ENCODE measurements at regions not wholly inside any gene's neighbourhood (a gene's known extent, or its start where the extent isn't known, plus 50 kb on each side); places are given as distances from the start of the nearest gene placed in this dataset.

GRCh38 chr6:85023721-85024120, 259.3 kb upstream of the TBX18 start:
- no peaks in the 10 kb centered on the region for H3K27me3 Mint-ChIP-seq
- no CpG with 5 or more reads among the region's 2 CpGs for WGBS (ENCODE audit: insufficient coverage)
- H3K4me3 Mint-ChIP-seq = no peak overlapping the region
- no peaks in the 10 kb centered on the region for H3K36me3 ChIP-seq (replicated peaks in 1 of 2; ENCODE audit: control extremely low read depth in 1 of 2, control insufficient read depth in 1 of 2, extremely low read depth in 1 of 2, insufficient read depth in 2 of 2, low read length in 1 of 2)
- no peaks in the 10 kb centered on the region for H3K79me2 ChIP-seq (ENCODE audit: control insufficient read depth, insufficient read depth, low read length)
- H3K4me1 Mint-ChIP-seq = no peaks in the 10 kb centered on the region
- no peaks in the 10 kb centered on the region for H3K9me3 ChIP-seq (ENCODE audit: control extremely low read depth in 1 of 3, control insufficient read depth in 2 of 3, insufficient read depth in 1 of 3, low read length in 2 of 3)
- no peak overlapping the region for H3K9ac ChIP-seq (ENCODE audit: low read length)
- CTCF ChIA-PET = no interaction called here
- H3K4me2 ChIP-seq (replicated peaks; ENCODE audit: low read depth, low read length, poor library complexity, severe bottlenecking) = no peak overlapping the region
- no peak overlapping the region for H3K27ac ChIP-seq (ENCODE audit: low read length in 2 of 2)
- intact Hi-C loops (cut with micrococcal nuclease) = no loop called here
- ATAC-seq (ENCODE audit: low read depth) (no peak), DNase-seq (no peak)
- POLR2A ChIA-PET = no interaction called here
- H3K27ac Mint-ChIP-seq = no peak overlapping the region
- no peaks in the 10 kb centered on the region for H4K20me1 ChIP-seq (ENCODE audit: control insufficient read depth, insufficient read depth, low read length, poor library complexity, severe bottlenecking)
- H3K27me3 ChIP-seq (replicated peaks in 1 of 4; ENCODE audit: control extremely low read depth in 1 of 4, control insufficient read depth in 3 of 4, insufficient read depth in 4 of 4, low read length in 3 of 4) = no peaks in the 10 kb centered on the region
- H2AFZ ChIP-seq (ENCODE audit: insufficient read depth, low read depth, low read length, poor library complexity, severe bottlenecking) = no peak overlapping the region
- H3K9me3 Mint-ChIP-seq (ENCODE audit: insufficient read depth) = no peaks in the 10 kb centered on the region
- no peak for TF ChIP-seq EZH2 (IDR thresholded peaks at IDR 0.05; ENCODE audit: borderline replicate concordance, insufficient read depth, low read depth, low read length, poor library complexity, severe bottlenecking)
- TF ChIP-seq CTCF (IDR thresholded peaks at IDR 0.05) = no peak
- no peak overlapping the region for H3K4me3 ChIP-seq (ENCODE audit: control extremely low read depth in 1 of 5, extremely low read depth in 1 of 5, insufficient read depth in 1 of 5, low read depth in 2 of 5, low read length in 4 of 5)
- H3K4me1 ChIP-seq (ENCODE audit: control insufficient read depth in 2 of 2, insufficient read depth in 2 of 2, low read length in 2 of 2) = no peaks in the 10 kb centered on the region

GRCh38 chr6:85017352-85017751, 253.0 kb upstream of the TBX18 start:
- Histone ChIP-seq H3K4me2 (replicated peaks; ENCODE audit: low read depth, low read length, poor library complexity, severe bottlenecking) (no peak overlapping the region), H3K27ac (ENCODE audit: low read length in 2 of 2) (no peak overlapping the region), H3K4me3 (ENCODE audit: control extremely low read depth in 1 of 5, extremely low read depth in 1 of 5, insufficient read depth in 1 of 5, low read depth in 2 of 5, low read length in 4 of 5) (no peak overlapping the region), H3K36me3 (replicated peaks in 1 of 2; ENCODE audit: control extremely low read depth in 1 of 2, control insufficient read depth in 1 of 2, extremely low read depth in 1 of 2, insufficient read depth in 2 of 2, low read length in 1 of 2) (no peaks in the 10 kb centered on the region), H4K20me1 (ENCODE audit: control insufficient read depth, insufficient read depth, low read length, poor library complexity, severe bottlenecking) (no peaks in the 10 kb centered on the region), H3K4me1 (ENCODE audit: control insufficient read depth in 2 of 2, insufficient read depth in 2 of 2, low read length in 2 of 2) (no peaks in the 10 kb centered on the region), H3K9me3 (ENCODE audit: control extremely low read depth in 1 of 3, control insufficient read depth in 2 of 3, insufficient read depth in 1 of 3, low read length in 2 of 3) (no peaks in the 10 kb centered on the region), H3K79me2 (ENCODE audit: control insufficient read depth, insufficient read depth, low read length) (no peaks in the 10 kb centered on the region), H2AFZ (ENCODE audit: insufficient read depth, low read depth, low read length, poor library complexity, severe bottlenecking) (no peak overlapping the region), H3K9ac (ENCODE audit: low read length) (no peak overlapping the region), H3K27me3 (replicated peaks in 1 of 4; ENCODE audit: control extremely low read depth in 1 of 4, control insufficient read depth in 3 of 4, insufficient read depth in 4 of 4, low read length in 3 of 4) (no peaks in the 10 kb centered on the region)
- DNase-seq = no peak
- Mint-ChIP-seq H3K9me3 (ENCODE audit: insufficient read depth) (no peaks in the 10 kb centered on the region), H3K4me1 (no peaks in the 10 kb centered on the region), H3K27me3 (peaks cover 2% of the 10 kb centered on the region), H3K4me3 (no peak overlapping the region), H3K27ac (no peak overlapping the region)
- ChIA-PET POLR2A (no interaction called here), CTCF (no interaction called here)
- ATAC-seq (ENCODE audit: low read depth) = no peak
- intact Hi-C loops (cut with micrococcal nuclease) = no loop called here
- no CpG with 5 or more reads among the region's 1 CpG for WGBS (ENCODE audit: insufficient coverage)
- TF ChIP-seq EZH2 (IDR thresholded peaks at IDR 0.05; ENCODE audit: borderline replicate concordance, insufficient read depth, low read depth, low read length, poor library complexity, severe bottlenecking) (no peak), CTCF (IDR thresholded peaks at IDR 0.05) (no peak)

Measured in B cell (primary cell).